ENCODE measurements at regions not wholly inside any gene's neighbourhood (a gene's known extent, or its start where the extent isn't known, plus 50 kb on each side); places are given as distances from the start of the nearest gene placed in this dataset.

DNA sequence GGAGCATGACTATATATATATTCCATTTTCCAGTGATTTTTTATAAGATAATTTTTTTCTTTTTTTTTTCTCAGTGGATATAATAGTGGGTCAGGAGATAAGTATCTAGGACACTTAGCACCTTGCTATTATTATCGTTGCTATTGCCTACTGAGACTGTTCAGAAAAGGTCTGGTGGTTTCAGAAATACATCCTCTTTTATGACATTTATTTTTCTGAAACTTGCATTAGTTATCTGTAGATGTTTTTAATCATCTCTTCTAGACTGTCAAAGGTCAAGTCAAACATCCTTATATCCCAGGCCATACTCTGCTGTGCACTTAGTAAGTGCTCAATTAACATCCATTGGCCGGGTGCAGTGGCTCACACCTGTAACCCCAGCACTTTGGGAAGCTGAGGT is 72.9 kb upstream of the MED14 start:
- Histone ChIP-seq H3K79me1 (ENCODE audit: insufficient read depth, low read depth, low read length, poor library complexity, severe bottlenecking) (no peaks in the 10 kb centered on the region), H3K23ac (ENCODE audit: insufficient read length, low read depth, low read length) (no peak overlapping the region), H3K79me2 (ENCODE audit: insufficient read depth, low read length) (no peaks in the 10 kb centered on the region), H3K9ac (ENCODE audit: extremely low read depth, insufficient read length, low read length) (no peak overlapping the region), H3K18ac (ENCODE audit: insufficient read length, low read depth, low read length) (no peak overlapping the region), H2BK12ac (ENCODE audit: insufficient read length, low read depth, low read length) (no peak overlapping the region), H2BK5ac (ENCODE audit: insufficient read length, low read length) (no peak overlapping the region), H3K23me2 (ENCODE audit: insufficient read length, low read depth, low read length, poor library complexity, severe bottlenecking) (no peaks in the 10 kb centered on the region), H2BK15ac (ENCODE audit: low read depth, low read length) (no peak overlapping the region), H4K91ac (ENCODE audit: insufficient read length, low read depth, low read length) (no peak overlapping the region), H2BK120ac (ENCODE audit: low read depth, low read length, poor library complexity, severe bottlenecking) (no peak overlapping the region), H3K4me2 (ENCODE audit: insufficient read depth, insufficient read length, low read length) (no peak overlapping the region), H3K4me1 (ENCODE audit: insufficient read depth, low read length) (no peaks in the 10 kb centered on the region), H3K27ac (ENCODE audit: insufficient read length, low read depth, low read length) (no peak overlapping the region), H2AK5ac (ENCODE audit: insufficient read length, low read length) (no peak overlapping the region), H3K56ac (ENCODE audit: insufficient read length, low read depth, low read length) (no peak overlapping the region), H2BK20ac (ENCODE audit: low read depth, low read length, poor library complexity, severe bottlenecking) (no peak overlapping the region), H2AFZ (ENCODE audit: low read length) (no peak overlapping the region), H3K9me3 (ENCODE audit: control insufficient read depth, low read depth, low read length) (peaks cover 10% of the 10 kb centered on the region), H3K4ac (ENCODE audit: low read depth, low read length) (no peak overlapping the region), H3K14ac (ENCODE audit: insufficient read depth, low read length) (no peak overlapping the region), H4K20me1 (ENCODE audit: control insufficient read depth, insufficient read depth, insufficient read length) (no peaks in the 10 kb centered on the region), H3K27me3 (ENCODE audit: insufficient read depth, low read length) (no peaks in the 10 kb centered on the region), H3T11ph (ENCODE audit: low read length) (no peak overlapping the region), H4K8ac (replicated peaks; ENCODE audit: insufficient read length, low read depth, low read length) (no peak overlapping the region), H4K5ac (ENCODE audit: insufficient read length, low read depth, low read length) (no peak overlapping the region)
- no peak overlapping the region for H3K27ac Mint-ChIP-seq
- H3K4me3 Mint-ChIP-seq, result no peak overlapping the region
- TF ChIP-seq, protein P1, sequence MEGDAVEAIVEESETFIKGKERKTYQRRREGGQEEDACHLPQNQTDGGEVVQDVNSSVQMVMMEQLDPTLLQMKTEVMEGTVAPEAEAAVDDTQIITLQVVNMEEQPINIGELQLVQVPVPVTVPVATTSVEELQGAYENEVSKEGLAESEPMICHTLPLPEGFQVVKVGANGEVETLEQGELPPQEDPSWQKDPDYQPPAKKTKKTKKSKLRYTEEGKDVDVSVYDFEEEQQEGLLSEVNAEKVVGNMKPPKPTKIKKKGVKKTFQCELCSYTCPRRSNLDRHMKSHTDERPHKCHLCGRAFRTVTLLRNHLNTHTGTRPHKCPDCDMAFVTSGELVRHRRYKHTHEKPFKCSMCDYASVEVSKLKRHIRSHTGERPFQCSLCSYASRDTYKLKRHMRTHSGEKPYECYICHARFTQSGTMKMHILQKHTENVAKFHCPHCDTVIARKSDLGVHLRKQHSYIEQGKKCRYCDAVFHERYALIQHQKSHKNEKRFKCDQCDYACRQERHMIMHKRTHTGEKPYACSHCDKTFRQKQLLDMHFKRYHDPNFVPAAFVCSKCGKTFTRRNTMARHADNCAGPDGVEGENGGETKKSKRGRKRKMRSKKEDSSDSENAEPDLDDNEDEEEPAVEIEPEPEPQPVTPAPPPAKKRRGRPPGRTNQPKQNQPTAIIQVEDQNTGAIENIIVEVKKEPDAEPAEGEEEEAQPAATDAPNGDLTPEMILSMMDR (conservative IDR thresholded peaks at IDR 0.05), result no peak
- no peaks in the 10 kb centered on the region for H3K27me3 Mint-ChIP-seq (ENCODE audit: low read depth)
- peaks cover 10 to 20% (median 13%) of the 10 kb centered on the region in 3 experiments for H3K36me3 Mint-ChIP-seq (ENCODE audit: insufficient read depth in 1 of 3, low read depth in 3 of 3)
- H3K9me3 Mint-ChIP-seq, result peaks cover 59 to 65% of the 10 kb centered on the region in 2 experiments
- no peak for DNase-seq
- H3K4me1 Mint-ChIP-seq, result peaks cover 7 to 8% of the 10 kb centered on the region in 2 experiments; a peak in 3 of 4 replicates
- WGBS (ENCODE audit: extremely low coverage, insufficient read length, low lambda C conversion rate), result no CpG with 5 or more reads among the region's 2 CpGs
